SKM-1 (cell line): ENCODE measurements at regions not wholly inside any gene's neighbourhood (a gene's known extent, or its start where the extent isn't known, plus 50 kb on each side); places are given as distances from the start of the nearest gene placed in this dataset.
A peak's percentile ranks its signal among the peaks of the same experiment; 100 is the strongest.

Experiments
- DNase-seq: peaks from one replicate; lab custom pipeline; 2025; ENCODE audit not compliant: unreplicated experiment; lab: John Stamatoyannopoulos, UW

- DNase-seq, result peak; percentile 19
Measured at GRCh38 chr6:30396833-30397479, 52.0 kb downstream of the RPP21 start.

GRCh38 chr6:30397697-30398096, 52.7 kb downstream of the RPP21 start:
- DNase-seq, result no peak

DNA sequence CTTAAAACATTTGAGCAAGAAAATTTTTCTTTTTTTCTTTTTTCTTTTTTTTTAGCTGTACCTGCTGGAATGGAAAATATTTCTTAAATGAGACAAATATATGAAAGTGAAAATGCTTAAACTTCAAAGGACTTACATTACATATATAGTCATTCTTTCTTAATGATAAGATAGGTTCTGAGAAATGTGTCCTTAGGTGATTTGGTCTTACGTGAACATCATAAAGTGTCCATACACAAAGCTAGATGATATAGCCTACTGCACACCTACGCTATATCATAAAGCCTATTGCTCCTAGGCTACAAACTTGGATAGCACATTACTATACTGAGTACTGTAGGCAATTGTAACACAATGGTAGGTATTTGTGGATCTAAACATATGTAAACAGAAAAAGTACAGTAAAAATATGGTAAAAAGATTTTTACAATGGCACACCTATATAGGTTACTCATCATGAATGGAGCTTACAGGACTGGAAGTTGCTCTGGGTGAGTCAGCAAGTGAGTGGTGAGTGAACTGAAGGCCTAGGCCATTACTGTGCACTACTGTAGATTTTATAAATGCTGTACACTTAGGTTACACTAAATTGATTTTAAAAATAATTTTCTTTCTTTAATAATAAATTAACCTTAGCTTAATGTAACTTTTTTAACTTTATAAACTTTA, 54.6 kb downstream of the RPP21 start:
- no peak for DNase-seq

- no peak for DNase-seq
Measured at GRCh38 chr6:30405934-30406333, 61.0 kb downstream of the RPP21 start.

- no peak for DNase-seq
Measured at GRCh38 chr6:30409184-30409583, 64.2 kb downstream of the RPP21 start.

GRCh38 chr6:30411515-30412207, 66.7 kb downstream of the RPP21 start:
- DNase-seq, result no peak

- no peak for DNase-seq
Measured at GRCh38 chr6:30418448-30418847, 70.9 kb upstream of the HLA-E start.

DNA sequence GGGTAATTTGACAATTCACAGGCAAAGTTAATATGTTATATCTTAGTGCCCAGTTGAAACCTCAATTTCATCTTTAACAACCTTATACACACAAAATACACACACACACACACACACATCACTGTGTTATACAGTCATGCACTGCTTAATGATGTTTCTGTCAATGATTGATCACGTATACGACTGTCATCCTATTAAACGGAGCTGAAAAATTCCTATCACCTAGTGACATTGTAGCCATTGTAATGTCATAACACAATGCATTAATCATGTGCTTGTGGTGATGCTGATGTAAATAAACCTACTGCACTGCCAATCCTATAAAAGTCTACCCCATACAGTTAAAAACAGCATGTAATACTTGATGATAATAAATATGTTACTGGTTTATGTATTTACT, 64.8 kb upstream of the HLA-E start:
- DNase-seq, result no peak
